Left colon (tissue), 2 donors: ENCODE measurements at regions not wholly inside any gene's neighbourhood (a gene's known extent, or its start where the extent isn't known, plus 50 kb on each side); places are given as distances from the start of the nearest gene placed in this dataset.

Source experiments
- ATAC-seq: fragments of 200-7000 bp; cut with Tn5 transposase; one replicate; pipeline ENCODE4 v1.9.1; 2020; ENCODE audit warnings: mild to moderate bottlenecking, moderate library complexity
- DNase-seq, 2 donors: peaks; one replicate each; pipeline ENCODE4 v3.0.0-alpha.2; 2020
- intact Hi-C, 2 donors: fragments of 100-400 bp; cut with DNase I in 1 of 2; cut with micrococcal nuclease in 1 of 2; formaldehyde crosslinking; loops; one replicate each; pipeline versions ENCODE4 v1.11.2 to v1.14.0; 2022; cut with DNase I, micrococcal nuclease
- donor health status: DM: no; HTN: no; CAD: no.
- donor health status: DM: yes; HTN: yes; CAD: no.

DNA sequence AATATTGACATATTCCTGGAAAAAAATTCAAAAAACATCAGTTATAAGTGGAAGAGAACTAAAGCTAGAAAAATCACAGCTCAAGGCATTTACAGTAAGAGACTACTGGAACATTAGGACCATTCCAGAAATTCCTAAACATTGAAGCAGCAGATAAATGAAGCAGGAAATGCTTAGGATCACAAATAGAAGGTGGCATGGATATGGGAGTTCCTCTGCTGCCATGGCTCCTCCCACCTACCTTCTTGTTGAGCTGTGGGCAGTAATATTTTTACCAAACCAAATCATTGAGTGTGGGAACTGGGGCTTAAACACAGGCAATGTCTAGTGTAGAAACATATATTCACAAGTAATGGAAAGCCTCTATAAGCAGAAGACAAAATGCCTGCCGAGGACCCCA is 292.8 kb downstream of the ANKRD7 start:
- intact Hi-C loops = no loop called here
- ATAC-seq = no peak
- DNase-seq = no peak

DNA sequence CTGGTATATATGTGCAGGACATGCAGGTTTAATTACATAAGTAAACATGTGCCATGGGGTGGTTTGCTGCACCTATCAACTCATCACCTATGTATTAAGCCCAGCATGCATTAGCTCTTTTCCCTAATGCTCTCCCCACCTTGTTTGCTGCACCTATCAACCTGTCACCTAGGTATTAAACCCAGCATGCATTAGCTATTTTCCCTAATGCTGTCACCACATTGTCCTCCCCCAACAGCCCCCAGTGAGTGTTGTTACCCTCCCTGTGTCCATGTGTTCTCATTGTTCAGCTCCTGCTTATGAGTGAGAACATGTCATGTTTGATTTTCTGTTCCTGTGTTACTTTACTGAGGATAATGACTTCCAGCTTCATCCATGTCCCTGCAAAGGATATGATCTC is 300.5 kb downstream of the ANKRD7 start:
- intact Hi-C loops = no loop called here
- ATAC-seq = no peak
- no peak for DNase-seq

DNA sequence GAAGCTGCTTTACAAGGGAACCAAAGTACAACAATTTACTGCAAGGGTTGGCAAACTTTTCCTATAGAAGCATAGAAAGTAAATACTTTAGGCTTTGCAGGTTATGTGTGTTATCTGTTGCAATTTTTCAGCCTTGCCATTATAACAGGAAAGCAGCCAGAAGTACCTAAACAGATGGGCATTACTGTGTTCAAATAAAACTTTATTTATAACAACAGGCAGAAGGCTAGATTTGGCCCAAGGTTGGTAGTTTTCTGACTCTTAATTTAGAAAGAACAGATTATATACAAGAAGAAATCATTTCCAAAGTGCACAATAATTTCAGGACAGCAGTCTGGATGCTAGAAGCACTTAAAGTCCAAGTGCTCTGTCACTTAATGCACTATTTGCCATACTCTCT is 307.1 kb downstream of the ANKRD7 start:
- ATAC-seq (no peak), DNase-seq (no peak)
- intact Hi-C loops = no loop called here

DNA sequence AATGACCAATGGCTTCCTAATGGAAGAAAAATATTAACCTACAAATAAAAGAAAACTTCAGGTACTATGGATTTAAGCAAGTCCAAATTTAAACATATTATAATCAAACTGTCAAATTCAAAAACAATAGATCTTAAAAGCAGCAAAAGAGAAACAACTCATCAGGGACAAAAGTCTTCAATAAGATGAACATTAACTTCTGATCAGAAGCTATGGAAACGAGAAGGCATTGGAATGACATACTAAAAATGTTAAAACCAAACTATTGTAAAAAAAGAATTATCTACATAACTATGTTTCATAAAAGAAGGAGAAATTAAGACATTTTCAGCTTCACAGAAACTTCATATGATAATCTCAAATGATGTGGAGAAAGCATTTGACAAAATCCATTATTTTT is 334.7 kb downstream of the ANKRD7 start:
- DNase-seq (no peak), ATAC-seq (no peak)
- intact Hi-C loops = no loop called here

DNA sequence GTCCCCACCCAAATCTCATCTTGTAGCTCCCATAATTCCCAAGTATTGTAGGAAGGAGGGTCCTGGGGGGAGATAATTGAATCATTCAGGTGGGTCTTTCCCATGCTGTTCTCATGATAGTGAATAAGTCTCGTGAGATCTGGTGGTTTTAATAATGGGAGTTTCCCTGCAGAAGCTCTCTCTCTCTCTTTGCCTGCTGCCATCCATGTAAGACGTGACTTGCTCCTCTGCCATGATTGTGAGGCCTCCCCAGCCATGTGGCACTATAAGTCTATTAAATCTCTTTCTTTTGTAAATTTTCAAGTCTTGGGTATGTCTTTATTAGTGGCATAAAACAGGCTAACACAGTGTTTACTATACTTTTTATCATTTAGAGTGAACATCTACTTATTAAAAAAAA is 338.8 kb downstream of the ANKRD7 start:
- ATAC-seq (no peak), DNase-seq (no peak)
- intact Hi-C loops = no loop called here

DNA sequence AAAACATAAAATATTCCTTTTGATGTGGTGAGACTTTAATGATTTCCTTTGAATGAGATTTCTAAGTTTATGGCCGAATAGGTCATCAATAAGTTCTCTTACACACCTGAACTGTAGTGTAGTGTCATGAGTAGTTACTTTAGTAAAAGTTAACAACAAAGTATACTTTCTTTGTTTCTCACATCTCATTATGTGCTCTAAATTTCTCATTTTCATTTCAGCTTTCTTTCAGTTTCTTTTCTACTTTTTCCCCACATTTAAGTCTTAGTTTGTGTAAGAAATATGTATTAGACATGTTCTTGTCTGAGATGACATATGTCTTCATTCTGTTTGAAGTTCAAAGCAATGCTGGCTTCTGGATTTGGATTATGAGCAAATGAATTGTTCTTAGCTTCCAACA is 348.1 kb downstream of the ANKRD7 start:
- DNase-seq (no peak), ATAC-seq (no peak)
- intact Hi-C loops = no loop called here

DNA sequence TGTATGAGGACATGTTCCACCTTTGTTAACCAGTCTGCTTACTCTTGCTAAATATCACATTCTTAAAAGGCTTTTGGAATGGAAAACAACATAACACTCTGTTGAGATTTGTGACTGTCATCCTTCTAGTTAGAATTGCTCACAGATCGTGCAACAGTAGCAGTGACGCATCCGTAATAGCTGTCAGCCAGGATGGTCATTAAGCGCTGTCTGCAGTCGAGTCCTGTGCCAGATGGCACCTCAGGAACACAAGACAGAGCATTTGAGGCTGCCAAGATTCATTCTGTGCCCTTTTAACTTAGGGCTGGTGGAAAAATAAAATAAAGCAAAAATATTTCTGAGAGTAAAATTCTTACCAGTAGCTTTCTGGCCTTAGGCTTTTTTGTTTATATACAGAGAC is 348.6 kb downstream of the ANKRD7 start:
- ATAC-seq = no peak
- DNase-seq = no peak
- intact Hi-C loops = no loop called here

DNA sequence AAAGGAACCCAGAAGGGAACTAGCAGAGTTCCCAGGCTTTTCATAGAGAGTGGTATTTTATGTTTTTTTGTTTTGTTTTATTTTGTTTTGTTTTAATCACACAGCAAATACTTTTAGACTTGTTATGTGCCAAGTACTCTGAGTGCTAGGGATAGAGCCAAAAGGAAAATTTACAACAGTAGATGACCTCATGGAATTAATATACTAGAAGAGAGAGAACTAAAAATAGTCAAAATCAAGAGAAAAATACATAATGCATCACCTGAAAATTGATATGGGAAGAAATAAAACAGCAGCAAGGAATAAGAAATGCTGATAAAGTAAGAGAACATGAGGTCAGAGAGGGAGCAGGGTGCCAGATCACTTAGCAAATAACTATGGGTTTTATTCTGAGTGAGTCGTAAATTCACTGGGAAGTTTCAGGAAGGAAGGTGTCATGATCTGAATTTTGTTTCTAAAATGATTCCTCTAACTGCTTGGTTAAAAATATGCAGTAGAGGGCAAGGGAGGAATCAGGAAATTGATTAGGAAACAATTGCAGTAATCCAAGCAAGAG is 351.0 kb downstream of the ANKRD7 start:
- ATAC-seq = no peak
- intact Hi-C loops = no loop called here
- no peak for DNase-seq

DNA sequence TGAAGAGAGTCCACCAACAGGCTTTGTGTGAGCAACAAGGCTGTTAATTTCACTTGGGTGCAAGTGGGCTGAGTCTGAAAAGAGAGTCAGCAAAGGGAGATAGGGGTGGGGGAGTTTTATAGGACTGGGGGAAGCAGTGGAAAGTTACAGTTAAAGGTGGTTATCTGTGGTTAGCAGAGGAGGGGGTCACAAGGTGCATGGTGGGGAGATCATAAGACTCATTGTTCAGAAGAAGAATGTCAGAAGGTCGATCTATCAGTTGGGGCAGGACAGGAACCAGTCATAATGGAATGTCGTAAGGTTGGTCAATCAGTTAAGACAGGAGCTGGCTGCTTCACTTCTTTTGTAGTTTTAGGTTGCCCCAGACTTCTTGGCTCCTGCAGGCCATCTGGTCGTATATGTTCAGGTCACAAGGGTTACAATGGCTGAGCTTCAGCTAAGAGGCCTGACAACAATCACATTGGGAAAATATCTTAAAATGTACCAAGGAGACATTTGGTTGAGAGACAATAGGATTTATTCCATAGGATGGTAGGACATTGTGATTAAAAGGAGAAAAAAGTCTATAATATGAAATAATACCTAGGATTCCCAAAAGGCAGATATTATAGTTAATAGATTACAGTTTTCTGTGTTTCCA is 356.4 kb downstream of the ANKRD7 start:
- ATAC-seq (no peak), DNase-seq (no peak)
- intact Hi-C loops = no loop called here

DNA sequence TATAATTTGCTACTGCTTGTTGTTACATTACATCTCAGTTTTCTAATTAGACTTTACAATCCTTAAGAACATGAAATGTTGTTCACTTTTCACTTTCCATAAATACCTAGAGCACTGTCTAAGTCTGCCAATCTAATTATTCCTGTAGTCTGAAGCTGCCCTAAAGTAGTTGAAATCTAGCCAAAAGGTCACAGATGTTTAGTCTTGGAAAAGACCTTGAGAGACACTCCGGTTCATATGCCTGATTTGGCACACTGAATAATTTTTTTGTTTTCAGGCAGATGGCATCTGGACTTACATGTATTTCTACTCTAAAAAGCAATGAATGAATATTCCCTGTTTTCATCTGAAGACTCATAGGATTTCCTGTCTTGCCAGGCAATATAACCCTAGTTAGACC is 359.1 kb downstream of the ANKRD7 start:
- no peak for DNase-seq
- intact Hi-C loops = no loop called here
- no peak for ATAC-seq

DNA sequence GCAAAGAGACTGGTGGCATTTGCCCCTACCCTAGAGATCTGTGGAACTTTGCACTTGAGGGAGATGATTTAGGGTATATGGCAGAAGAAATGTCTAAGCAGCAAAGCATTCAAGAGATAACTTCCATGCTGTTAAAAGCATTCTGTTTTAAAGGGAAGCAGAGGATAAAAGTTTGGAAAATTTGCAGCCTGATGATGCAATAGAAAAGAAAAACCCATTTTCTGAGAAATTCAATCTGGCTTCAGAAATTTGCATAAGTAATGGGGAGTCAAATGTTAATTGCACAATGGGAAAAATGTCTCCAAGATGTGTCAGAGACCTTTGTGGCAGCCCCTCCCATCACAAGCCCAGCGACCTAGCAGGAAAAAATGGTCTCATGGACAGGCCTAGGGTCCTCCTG is 361.7 kb downstream of the ANKRD7 start:
- intact Hi-C loops = no loop called here
- DNase-seq (no peak), ATAC-seq (no peak)

DNA sequence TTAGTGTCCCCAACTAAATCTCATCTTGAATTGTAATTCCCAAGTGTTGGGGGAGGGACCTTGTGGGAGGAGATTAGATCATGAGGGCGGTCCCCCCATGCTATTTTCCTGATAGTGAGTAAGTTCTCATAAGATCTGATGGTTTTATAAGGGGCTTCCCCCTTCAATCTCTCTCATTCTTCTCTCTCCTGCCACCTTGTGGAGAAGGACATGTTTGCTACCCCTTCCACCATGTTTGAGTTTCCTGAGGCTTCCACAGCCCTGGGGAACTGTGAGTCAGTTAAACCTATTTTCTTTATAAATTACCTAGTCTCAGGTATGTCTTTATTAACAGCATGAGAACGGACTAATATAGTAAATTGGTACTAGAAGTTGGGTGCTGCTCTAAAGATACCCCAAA is 365.6 kb downstream of the ANKRD7 start:
- DNase-seq (peak in 1 of 2 donors; percentile 4), ATAC-seq (no peak)
- intact Hi-C loops = no loop called here

DNA sequence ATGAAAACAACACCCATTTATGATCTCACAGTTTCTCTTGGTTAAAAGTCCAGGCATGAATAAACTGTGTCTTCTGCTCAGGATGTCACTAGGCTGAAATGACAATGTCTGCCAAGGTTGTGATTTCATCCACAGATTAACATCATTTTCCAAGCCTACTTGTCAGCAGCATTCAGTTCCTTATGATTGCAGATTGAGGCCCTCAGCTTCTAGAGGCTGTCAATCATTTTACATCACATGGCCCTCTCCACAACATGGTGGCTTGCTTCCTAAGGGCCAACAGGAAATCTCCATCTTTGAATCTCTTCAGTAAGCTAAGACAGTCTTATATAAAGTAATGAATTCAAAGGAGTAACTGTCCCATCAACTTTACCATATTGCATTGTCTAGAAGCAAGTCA is 377.6 kb downstream of the ANKRD7 start:
- ATAC-seq (no peak), DNase-seq (no peak)
- intact Hi-C loops = no loop called here

DNA sequence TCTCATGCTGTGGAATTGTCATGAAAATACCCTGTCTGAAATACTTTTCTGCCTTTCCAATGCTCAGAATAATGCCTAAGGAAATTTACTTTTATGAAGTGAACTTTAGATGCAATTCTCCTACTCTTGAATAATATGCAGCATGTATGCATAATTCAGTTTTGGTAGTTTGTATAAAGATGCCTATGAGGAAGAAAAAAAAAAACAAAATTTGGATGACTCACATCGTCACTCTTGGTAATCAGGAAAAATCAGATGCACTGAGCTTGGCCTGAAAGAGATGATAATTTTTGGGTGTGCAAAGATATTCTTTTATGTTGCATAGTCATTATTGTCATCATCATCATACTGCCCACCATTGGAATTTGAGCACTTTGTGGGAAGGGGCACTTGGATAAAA is 382.1 kb downstream of the ANKRD7 start:
- DNase-seq (no peak), ATAC-seq (no peak)
- intact Hi-C loops = no loop called here

DNA sequence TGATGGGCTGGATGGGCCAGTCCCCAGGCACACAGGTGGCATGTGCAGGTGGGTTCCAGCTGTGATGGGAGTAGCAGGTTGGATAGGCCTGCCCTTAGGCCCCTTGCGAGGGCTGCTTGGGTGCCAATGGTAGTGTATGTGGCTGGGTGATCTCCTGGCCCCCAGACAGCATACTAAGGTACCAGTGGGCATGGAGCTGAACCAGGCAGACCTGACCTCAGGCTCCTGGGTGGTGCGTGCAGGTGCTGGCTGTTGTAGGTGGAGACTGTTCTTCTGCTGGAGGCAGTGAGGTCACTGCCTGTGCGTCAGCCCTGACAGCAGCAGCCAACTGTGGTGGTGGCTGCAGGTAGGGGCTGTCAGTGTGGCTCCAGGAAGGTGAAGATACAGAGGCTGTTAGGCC is 384.7 kb downstream of the ANKRD7 start:
- ATAC-seq (no peak), DNase-seq (no peak)
- intact Hi-C loops = no loop called here

DNA sequence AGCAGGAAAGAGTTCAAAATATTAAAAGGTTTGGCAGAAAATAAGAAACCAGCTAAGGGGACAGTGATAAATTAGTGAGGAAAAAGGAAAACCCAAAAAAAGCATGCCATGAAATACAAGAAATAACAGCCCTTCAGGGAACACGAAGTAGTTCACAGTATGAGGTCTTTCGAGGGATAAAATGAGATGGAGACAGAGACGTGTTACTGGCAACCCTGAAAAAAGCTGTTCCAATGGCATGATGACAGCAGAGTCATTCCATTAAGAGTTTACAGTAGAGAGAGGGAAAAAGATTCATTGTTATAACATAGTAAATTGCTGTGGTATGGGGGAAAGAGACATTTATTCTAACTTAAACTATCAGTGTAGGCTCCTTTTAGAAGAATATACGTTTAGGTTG is 391.2 kb downstream of the ANKRD7 start:
- intact Hi-C loops = no loop called here

DNA sequence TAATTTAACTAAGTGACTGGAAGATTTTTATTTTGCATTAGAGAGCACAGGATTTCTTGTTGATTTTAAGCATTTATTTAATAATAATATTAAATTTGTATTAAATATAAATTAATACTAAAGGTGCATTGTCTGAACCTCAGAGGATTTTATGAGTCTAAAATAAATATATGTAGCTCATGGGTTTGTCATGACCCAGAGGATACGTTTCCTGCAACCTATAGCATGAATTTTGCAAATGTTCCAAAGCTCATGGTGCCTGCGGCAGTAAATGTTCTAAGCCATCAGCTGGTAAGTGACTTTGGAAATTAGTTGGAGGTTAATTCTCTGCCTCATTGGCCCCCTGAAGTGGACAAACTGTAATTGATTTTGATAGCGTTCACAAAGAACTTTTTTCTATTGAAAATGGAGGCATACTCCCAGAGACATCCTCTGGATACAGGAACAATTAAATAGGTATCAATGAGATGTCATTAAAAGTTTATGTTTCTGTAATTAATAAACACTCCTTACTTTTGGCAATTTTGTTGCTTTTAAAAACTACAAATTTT is 397.4 kb downstream of the ANKRD7 start:
- intact Hi-C loops = no loop called here
- no peak for DNase-seq
- ATAC-seq = no peak

More for the DNA sequence above, 391.2 kb downstream of the ANKRD7 start:
- ATAC-seq = no peak
- no peak for DNase-seq

DNA sequence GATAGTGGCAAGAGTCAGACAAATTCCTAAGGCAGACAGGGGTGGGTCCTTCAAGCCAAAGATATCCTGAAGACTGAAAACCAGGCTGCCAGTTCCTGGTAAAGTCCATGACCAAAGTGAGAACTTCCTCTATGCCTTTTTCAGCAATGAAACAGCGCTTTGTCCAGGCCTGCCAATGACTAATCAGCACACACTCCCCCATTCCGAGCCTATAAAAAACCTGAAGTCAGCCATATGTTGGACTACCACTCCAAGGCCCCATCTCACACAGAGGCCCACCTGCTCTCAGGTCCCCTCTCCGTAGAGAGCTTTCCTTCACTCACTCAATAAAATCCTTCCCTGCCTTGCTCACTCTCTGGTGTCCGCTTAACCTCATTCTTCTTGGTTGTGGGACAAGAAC is 402.2 kb downstream of the ANKRD7 start:
- intact Hi-C loops = no loop called here
- DNase-seq (no peak), ATAC-seq (no peak)

DNA sequence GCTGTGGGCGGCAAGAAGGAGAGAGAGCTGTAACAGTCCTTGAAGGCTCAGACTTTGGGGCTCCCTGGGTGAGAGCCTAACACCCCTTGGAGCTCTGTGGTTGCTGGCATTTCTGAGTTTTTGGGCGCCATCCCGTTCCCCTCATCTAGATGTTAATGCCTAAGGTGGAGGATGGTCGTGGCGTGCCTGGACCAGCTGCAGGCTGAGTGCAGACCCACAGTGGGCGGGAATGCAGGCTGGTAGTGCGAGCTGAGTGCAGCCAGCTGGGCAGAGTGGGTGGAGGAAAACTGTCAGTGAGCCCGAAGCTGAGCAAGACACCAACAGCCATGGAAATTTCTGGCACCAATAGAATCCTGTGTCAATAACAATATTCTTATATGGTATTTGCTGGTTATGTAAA is 403.0 kb downstream of the ANKRD7 start:
- ATAC-seq = no peak
- intact Hi-C loops = no loop called here
- DNase-seq = no peak

DNA sequence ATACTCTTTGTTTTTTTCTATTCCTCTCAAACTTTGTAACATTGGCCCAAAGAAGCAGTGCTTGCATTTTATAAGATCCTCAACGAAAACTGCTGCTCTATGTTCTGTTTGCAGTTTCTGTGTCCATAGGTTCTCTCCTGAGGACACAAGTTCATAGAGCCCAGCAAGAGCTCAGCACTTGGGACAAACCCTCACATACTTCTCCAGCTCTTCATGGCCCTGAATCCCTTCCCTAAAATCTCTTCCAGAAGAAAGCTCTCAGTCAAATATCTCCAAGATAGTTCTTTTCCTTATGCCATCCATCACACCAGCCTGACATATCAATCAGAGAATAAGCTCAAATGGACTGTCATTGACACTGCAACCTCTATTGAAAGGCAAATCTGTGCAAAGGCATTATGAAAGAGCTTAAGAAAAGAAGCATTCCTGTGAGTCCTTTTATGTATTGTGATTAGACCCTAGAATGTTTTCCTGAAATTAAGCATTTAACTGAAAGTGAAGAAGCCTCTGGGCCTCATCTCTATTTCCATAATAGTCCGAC is 405.5 kb downstream of the ANKRD7 start:
- intact Hi-C loops = no loop called here
- no peak for DNase-seq
- ATAC-seq = no peak

DNA sequence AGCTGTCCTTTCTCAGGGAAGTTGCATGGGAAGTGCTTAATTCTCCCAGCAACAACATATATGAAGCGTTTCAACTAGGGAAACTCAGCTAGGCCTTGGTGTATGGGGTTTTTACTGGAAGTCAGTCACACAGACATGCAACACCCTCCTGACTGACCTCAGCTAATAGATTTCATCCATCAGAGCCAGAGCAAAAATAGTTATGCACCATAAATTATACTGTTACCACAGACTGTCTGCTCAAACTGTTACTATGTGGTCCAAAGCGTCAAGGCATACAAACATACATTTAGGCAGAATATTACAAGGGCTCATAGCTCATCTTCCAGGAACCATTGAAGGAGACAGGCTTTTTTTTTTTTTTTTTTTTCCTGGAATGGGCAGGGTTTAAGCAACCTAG is 417.9 kb downstream of the ANKRD7 start:
- DNase-seq (no peak), ATAC-seq (no peak)
- intact Hi-C loops = no loop called here
